D721Med (cell line): ENCODE measurements at regions not wholly inside any gene's neighbourhood (a gene's known extent, or its start where the extent isn't known, plus 50 kb on each side); places are given as distances from the start of the nearest gene placed in this dataset.

Experiments used
- DNase-seq: peaks from one replicate; pipeline ENCODE4 v3.0.0; 2011; ENCODE audit warnings: low spot score; ENCODE audit not compliant: insufficient read length
- FAIRE-seq: peaks from 2 replicates; lab custom pipeline; 2011; peaks lifted over from hg19 to GRCh38; lab: Jason Lieb, UNC
- TF ChIP-seq, protein P1 (sequence below): IDR thresholded peaks from 2 replicates; pipeline ENCODE4 v1.5.1; 2012; ENCODE audit warnings: mild to moderate bottlenecking, control low read depth; ENCODE audit not compliant: insufficient read depth; ENCODE audit errors: missing control alignments

DNA sequence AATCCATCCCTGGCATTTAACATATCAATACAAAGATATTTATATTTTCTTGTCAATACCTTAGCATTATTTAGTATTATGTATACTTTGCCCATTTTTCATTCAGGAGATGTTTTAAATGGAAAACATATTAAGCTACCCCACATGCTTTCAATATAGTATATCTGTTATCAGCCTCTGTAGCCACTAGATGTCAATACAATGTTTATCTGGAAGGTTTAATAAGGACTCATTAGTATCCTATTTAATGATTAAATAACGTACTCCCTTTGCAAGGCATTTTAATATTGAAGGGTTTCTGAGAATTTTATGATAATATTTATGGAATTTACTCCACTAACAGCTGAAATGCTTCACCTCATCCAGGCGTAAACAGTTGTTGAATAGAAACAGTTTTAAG is 329.5 kb upstream of the ADGRL2 start:
- TF ChIP-seq, protein P1, sequence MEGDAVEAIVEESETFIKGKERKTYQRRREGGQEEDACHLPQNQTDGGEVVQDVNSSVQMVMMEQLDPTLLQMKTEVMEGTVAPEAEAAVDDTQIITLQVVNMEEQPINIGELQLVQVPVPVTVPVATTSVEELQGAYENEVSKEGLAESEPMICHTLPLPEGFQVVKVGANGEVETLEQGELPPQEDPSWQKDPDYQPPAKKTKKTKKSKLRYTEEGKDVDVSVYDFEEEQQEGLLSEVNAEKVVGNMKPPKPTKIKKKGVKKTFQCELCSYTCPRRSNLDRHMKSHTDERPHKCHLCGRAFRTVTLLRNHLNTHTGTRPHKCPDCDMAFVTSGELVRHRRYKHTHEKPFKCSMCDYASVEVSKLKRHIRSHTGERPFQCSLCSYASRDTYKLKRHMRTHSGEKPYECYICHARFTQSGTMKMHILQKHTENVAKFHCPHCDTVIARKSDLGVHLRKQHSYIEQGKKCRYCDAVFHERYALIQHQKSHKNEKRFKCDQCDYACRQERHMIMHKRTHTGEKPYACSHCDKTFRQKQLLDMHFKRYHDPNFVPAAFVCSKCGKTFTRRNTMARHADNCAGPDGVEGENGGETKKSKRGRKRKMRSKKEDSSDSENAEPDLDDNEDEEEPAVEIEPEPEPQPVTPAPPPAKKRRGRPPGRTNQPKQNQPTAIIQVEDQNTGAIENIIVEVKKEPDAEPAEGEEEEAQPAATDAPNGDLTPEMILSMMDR: no peak
- FAIRE-seq (no peak), DNase-seq (no peak)

DNA sequence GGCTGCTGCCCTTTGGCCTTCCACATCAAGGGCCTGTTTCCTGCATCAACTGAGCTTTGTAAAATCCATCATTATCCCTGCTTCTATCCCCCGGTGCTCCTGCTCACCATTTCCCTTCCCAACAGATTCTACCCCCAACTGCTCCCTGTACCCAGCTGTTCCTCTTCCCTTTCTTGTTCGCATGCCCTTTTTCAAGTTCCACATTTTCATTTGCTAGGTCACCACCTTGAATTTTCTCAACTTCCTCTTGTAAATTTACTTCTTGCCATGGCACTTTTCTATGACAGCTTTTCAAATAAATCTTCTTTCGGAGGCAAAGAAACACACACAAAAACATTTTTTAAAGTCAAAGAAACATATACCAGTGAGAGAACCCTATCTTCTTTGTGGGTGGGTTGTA is 330.5 kb upstream of the ADGRL2 start:
- TF ChIP-seq, protein P1: no peak
- DNase-seq (no peak), FAIRE-seq (no peak)

DNA sequence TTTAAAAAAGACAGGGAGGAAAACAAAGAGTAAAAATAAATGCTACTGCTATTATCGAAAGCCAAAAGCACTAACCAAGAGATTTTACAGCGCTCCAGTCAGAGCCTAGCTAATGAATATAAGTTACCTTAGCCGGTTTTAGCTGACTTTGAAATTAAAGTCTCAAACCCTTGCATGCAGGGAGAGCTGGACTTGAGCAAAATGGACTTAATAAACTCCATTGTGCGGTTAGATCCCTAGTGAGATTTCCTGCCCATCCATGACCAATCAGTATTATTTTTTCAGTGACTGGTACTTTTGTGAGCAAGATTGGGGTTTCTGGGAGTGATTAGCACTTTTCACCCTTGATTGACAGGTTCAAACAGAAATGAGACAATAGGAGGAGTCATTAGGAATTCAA is 333.4 kb upstream of the ADGRL2 start:
- TF ChIP-seq, protein P1: no peak
- FAIRE-seq (no peak), DNase-seq (no peak)

DNA sequence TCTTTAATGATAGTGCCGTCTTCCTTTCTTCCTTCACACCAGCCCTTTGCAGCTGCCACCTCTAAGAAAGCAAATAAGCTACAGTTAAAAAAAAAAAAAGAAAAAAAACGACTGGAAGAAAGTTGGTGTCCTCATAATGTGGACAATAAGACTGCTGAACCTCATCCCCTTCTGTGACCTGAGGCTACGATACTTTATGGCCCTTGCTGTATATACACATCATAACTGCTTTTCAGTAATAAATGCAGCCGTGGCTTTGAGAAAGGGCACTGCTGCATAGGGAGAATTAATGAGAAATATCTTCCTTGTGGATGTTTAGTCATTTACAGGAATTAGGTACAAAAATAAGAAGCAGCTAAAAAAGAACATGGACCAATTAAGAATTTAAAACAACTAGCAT is 333.8 kb upstream of the ADGRL2 start:
- no peak for FAIRE-seq
- TF ChIP-seq, protein P1: no peak
- no peak for DNase-seq

DNA sequence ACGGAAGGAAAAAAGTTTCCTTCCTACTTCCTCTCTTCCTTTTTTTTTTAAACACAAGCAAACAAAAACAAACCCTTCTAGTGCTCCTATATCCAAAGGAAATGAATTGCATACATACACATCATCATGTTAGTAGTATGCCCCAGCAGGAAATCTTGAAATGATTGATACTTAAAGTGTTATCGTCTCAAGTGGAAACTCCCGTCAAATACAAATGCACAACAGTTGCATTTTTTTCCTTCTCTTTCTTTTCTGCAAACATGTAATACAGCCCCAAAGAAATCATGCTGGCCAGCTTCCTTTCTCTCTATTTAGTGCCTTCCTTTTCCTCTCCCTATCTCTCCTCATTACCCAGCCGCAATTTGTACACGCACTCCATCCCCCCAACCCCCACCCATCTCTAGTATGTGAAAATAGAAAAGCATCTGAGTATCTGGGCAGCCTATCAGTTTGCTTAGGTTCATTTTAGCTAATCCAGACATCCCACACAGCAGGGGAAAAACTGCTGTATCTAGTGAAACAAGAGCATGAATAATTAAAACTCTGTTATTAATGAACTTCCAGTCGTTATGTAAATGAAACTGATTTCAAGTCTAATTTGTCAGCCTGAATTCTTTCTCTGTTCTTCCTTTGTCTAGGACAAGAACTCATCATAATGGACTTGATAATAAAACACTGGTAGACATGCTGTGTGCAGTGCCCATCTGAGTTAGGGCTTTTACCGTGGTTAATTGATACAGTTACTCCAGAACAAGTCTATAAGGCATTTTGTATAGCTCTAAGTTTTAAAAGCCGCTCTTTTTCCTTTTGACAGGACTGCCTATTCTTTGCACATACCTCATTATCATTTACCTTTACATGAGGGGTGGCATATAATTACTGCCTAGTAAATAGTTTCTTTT is 336.5 kb upstream of the ADGRL2 start:
- DNase-seq: no peak
- no peak for FAIRE-seq
- TF ChIP-seq, protein P1: no peak

DNA sequence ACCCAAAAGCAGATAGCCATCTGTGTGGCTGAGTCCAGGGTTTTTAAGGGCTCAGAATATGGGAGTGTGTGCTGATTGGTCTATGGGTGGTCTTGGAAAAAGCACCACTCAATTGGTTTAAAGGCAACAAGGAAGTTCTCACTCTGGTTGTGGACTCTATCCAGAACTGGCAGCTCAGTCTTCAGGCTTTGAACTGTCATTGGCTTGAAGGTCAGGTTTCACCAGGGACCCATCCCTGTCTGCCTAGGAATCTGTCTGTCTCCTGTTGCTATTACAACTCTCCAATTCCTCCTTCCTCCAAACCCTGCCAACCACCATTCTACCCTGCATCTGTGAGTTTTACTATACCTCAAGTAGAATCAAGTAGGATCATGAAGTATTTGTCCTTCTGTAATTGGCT is 341.7 kb upstream of the ADGRL2 start:
- FAIRE-seq: no peak
- DNase-seq: no peak
- TF ChIP-seq, protein P1: no peak

DNA sequence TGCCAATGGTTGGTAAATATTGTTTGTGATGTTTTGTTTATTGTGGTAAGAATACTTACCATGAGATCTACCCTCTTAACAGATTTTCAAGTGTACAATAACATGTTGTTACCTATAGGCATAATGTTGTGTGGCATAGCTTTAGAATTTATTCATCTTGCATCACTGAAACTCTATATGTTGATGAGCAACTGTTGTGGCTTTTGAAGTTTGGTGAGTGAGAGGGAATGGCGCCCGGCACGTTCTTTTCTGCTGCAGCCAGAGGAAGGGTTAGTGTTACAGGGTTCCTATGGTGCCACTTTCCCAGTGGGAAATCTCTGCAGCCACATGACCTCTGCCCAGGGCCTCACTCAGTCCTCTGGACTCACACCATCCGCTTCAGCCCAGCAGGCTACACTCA is 342.5 kb upstream of the ADGRL2 start:
- DNase-seq (no peak), FAIRE-seq (no peak)
- TF ChIP-seq, protein P1: no peak
